Smooth muscle cell (in vitro differentiated cells): ENCODE measurements at regions not wholly inside any gene's neighbourhood (a gene's known extent, or its start where the extent isn't known, plus 50 kb on each side); places are given as distances from the start of the nearest gene placed in this dataset.
A peak's percentile ranks its signal among the peaks of the same experiment; 100 is the strongest.

ENCODE experiments used
- DNase-seq: peaks from one replicate; lab custom pipeline; 2025; ENCODE audit not compliant: unreplicated experiment; lab: John Stamatoyannopoulos, UW
- H2AFZ ChIP-seq: fragments of 200-600 bp; sonication (generic); 2 replicates; pipeline ENCODE4 v1.6.0; 2016; ENCODE audit warnings: antibody characterized with exemption, low read depth, mild to moderate bottlenecking
- H3F3A ChIP-seq: fragments of 200-600 bp; sonication (generic); 2 replicates; pipeline ENCODE4 v1.6.0; 2017; ENCODE audit warnings: antibody characterized with exemption, low read depth
- H3K27ac ChIP-seq: fragments of 200-600 bp; sonication (generic); 2 replicates; pipeline ENCODE4 v1.5.1; 2016; ENCODE audit warnings: low read depth, mild to moderate bottlenecking
- H3K27me3 ChIP-seq: fragments of 200-600 bp; sonication (generic); 2 replicates; pipeline ENCODE4 v1.6.1; 2016; ENCODE audit warnings: low read depth, mild to moderate bottlenecking
- H3K36me3 ChIP-seq: fragments of 200-600 bp; sonication (generic); 2 replicates; pipeline ENCODE4 v1.5.1; 2016; ENCODE audit warnings: low read depth
- H3K4me1 ChIP-seq: fragments of 200-600 bp; sonication (generic); 2 replicates; pipeline ENCODE4 v1.5.1; 2016; ENCODE audit warnings: low read depth
- H3K4me2 ChIP-seq: fragments of 200-600 bp; sonication (generic); 2 replicates; pipeline ENCODE4 v1.6.0; 2016; ENCODE audit warnings: mild to moderate bottlenecking
- H3K4me3 ChIP-seq: fragments of 200-600 bp; sonication (generic); 2 replicates; pipeline ENCODE4 v1.5.1; 2016; ENCODE audit warnings: mild to moderate bottlenecking
- H3K79me2 ChIP-seq: fragments of 200-600 bp; sonication (generic); 2 replicates; pipeline ENCODE4 v1.6.0; 2016; ENCODE audit warnings: low read depth, mild to moderate bottlenecking
- H3K9ac ChIP-seq: fragments of 200-600 bp; sonication (generic); 2 replicates; pipeline ENCODE4 v1.6.0; 2016; ENCODE audit warnings: low read depth
- H3K9me3 ChIP-seq: fragments of 200-600 bp; sonication (generic); replicated peaks from 2 replicates; pipeline ENCODE4 v1.5.1; 2016; ENCODE audit warnings: low read depth
- H4K20me1 ChIP-seq: fragments of 200-600 bp; sonication (generic); 2 replicates; pipeline ENCODE4 v1.6.0; 2016; ENCODE audit warnings: low read depth
- WGBS: methylation state at CpG from one replicate; pipeline ENCODE4 v1.1.7; 2016; ENCODE audit warnings: low lambda C conversion rate; 5-methylcytosine and 5-hydroxymethylcytosine counted together
- TF ChIP-seq, protein P1 (sequence below): fragments of 200-600 bp; sonication (generic); IDR thresholded peaks from 2 replicates; pipeline ENCODE4 v1.5.1; 2017; ENCODE audit warnings: borderline replicate concordance, mild to moderate bottlenecking, antibody characterized with exemption; ENCODE audit not compliant: insufficient read depth, poor library complexity, severe bottlenecking

DNA sequence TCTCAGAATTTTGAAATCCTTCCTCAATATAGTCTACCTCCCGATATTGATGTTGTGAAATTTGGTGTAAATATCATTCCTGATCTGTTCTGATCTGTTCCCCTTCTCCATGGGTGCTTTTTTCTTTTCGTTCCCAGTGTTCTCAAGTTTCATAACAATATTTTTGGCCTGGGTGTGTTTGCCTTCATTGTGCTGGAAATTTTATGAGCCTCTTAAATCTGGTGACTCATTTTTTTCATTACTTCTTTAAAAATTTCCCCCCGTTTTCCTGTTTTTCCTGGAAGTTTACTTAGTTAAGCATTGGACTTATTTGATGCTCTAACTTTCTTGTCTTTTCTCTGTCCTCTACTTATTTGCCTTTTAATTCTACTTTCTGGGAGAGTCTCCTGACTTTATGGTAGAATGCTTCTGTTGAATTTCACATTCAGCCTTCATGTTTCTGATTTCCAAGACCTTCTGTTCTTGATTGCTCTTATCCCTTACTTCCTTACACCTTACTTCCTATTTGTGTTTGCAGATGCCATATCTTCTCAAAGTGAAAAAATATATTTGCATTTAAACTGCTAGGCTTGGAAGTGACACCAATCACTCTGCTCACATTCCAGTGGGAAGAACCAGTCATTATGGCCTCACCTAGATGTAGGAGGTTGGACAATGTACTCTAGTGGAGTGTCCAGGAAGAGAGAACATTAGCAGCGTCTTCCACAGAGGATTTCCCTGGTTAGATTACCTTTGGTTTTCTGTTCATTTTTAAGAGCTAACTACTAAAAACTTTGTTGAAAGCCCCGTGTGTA is 441.9 kb downstream of the ARHGEF28 start:
- Histone ChIP-seq H3K27me3 (no peaks in the 10 kb centered on the region), H3F3A (no peaks in the 10 kb centered on the region), H3K9me3 (no peaks in the 10 kb centered on the region), H3K9ac (no peak overlapping the region), H3K4me3 (no peak overlapping the region), H3K36me3 (no peaks in the 10 kb centered on the region), H3K27ac (no peak overlapping the region), H3K4me2 (no peak overlapping the region), H4K20me1 (no peaks in the 10 kb centered on the region), H2AFZ (no peak overlapping the region), H3K79me2 (no peaks in the 10 kb centered on the region), H3K4me1 (peaks cover 6% of the 10 kb centered on the region)
- no peak for DNase-seq
- TF ChIP-seq, protein P1, sequence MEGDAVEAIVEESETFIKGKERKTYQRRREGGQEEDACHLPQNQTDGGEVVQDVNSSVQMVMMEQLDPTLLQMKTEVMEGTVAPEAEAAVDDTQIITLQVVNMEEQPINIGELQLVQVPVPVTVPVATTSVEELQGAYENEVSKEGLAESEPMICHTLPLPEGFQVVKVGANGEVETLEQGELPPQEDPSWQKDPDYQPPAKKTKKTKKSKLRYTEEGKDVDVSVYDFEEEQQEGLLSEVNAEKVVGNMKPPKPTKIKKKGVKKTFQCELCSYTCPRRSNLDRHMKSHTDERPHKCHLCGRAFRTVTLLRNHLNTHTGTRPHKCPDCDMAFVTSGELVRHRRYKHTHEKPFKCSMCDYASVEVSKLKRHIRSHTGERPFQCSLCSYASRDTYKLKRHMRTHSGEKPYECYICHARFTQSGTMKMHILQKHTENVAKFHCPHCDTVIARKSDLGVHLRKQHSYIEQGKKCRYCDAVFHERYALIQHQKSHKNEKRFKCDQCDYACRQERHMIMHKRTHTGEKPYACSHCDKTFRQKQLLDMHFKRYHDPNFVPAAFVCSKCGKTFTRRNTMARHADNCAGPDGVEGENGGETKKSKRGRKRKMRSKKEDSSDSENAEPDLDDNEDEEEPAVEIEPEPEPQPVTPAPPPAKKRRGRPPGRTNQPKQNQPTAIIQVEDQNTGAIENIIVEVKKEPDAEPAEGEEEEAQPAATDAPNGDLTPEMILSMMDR, result no peak
- 72% methylated on average over 5 of the region's 5 CpGs for WGBS

DNA sequence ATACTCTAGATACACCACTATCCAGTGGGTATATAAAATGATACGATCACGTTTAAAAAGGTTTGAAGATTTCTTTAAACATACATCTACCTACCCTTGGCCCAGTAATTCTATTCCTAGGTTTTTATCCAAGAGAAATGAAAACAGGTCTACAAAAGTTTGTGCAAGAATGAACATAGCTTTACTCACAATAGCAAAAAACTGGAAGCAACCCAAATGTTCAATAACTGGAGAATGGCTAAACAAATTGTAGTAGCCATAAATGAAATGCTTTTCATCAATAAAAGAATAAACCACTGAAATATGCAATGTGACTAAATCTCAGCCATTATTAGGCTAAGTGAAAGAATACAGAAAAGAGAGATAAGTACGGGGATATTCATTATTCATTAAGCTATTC is 438.9 kb downstream of the ARHGEF28 start:
- no peaks in the 10 kb centered on the region for H3K36me3 ChIP-seq
- WGBS, result 98% methylated on average over 3 of the region's 3 CpGs
- H3K79me2 ChIP-seq, result no peaks in the 10 kb centered on the region
- H4K20me1 ChIP-seq, result no peaks in the 10 kb centered on the region
- H3K4me1 ChIP-seq, result peaks cover 6% of the 10 kb centered on the region
- DNase-seq, result no peak
- H2AFZ ChIP-seq, result no peak overlapping the region
- H3K4me2 ChIP-seq, result peak overlapping the region; percentile 24
- no peaks in the 10 kb centered on the region for H3F3A ChIP-seq
- no peaks in the 10 kb centered on the region for H3K27me3 ChIP-seq
- H3K27ac ChIP-seq, result peak overlapping the region; percentile 26
- no peaks in the 10 kb centered on the region for H3K9me3 ChIP-seq
- no peak overlapping the region for H3K9ac ChIP-seq
- H3K4me3 ChIP-seq, result no peak overlapping the region
- TF ChIP-seq, protein P1, result no peak

DNA sequence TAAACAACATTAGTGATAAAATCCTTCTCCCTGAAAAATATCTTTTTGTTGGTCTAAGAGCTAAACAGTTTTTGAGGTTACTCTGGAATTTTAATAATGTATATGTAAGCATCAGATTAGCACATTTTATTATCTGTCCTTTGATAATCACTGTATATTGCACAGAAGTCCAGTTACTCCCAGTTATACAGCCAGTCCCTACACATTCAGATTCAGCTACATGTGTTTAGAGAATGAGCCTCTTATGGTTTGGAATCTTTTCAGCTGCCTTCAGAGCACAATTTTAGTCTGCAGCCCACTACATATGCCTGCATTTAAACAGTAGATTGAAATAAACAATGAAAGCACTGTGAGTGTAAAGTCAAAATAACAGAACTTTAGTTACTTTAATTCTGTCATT is 438.2 kb downstream of the ARHGEF28 start:
- Histone ChIP-seq H3K4me3 (no peak overlapping the region), H2AFZ (no peak overlapping the region), H3K79me2 (no peaks in the 10 kb centered on the region), H3K27ac (peak overlapping the region; percentile 26), H3K9ac (no peak overlapping the region), H3K27me3 (no peaks in the 10 kb centered on the region), H4K20me1 (no peaks in the 10 kb centered on the region), H3K4me1 (peaks cover 6% of the 10 kb centered on the region), H3K36me3 (no peaks in the 10 kb centered on the region), H3K9me3 (no peaks in the 10 kb centered on the region), H3K4me2 (peak overlapping the region; percentile 24), H3F3A (no peaks in the 10 kb centered on the region)
- no peak for DNase-seq
- TF ChIP-seq, protein P1, result no peak

DNA sequence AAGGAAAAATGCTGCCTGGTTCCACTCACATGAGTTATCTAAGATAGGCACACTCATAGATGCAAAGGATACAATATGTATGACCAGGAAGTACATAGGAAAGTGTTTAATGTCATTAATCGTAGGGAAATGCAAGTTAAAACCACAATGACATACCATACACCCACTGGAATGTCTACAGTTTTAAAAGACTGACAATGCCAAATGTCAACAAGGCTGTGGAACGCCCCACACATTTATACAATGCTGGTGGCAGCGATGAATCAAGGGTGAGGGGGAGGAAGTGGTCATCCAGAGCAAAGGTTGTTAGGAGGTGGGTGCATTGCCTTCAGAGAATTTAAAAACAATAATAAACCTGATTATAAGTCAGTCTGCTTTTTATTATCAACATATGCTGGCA is 437.8 kb downstream of the ARHGEF28 start:
- TF ChIP-seq, protein P1, result no peak
- no peak for DNase-seq
- peak overlapping the region; percentile 26 for H3K27ac ChIP-seq
- peaks cover 6% of the 10 kb centered on the region for H3K4me1 ChIP-seq
- H3K9me3 ChIP-seq, result no peaks in the 10 kb centered on the region
- H3K9ac ChIP-seq, result no peak overlapping the region
- peak overlapping the region; percentile 24 for H3K4me2 ChIP-seq
- no peaks in the 10 kb centered on the region for H4K20me1 ChIP-seq
- WGBS, result 2% methylated on average over 3 of the region's 3 CpGs
- no peaks in the 10 kb centered on the region for H3K36me3 ChIP-seq
- H3K27me3 ChIP-seq, result no peaks in the 10 kb centered on the region
- no peak overlapping the region for H2AFZ ChIP-seq
- H3K4me3 ChIP-seq, result no peak overlapping the region
- H3F3A ChIP-seq, result no peaks in the 10 kb centered on the region
- H3K79me2 ChIP-seq, result no peaks in the 10 kb centered on the region
